ENCODE measurements at regions not wholly inside any gene's neighbourhood (a gene's known extent, or its start where the extent isn't known, plus 50 kb on each side); places are given as distances from the start of the nearest gene placed in this dataset.

DNA sequence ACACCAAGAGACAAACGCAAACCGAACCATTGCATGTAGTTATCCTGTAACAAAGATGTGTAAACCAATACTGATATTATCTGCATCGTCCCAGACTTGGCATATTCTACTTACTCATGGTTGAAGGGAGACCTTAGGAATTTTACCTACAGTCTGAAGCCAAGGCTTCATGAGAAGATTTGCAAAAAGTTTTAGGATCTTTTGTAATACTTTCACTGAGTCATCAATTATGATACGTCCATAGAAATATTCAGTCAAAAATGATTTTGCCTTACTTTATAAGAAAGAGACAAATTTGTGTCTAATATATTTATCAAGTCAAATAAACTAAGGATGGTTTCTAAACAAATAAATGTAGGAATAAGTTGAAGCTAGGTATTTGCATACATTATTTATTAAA lies 1176.1 kb upstream of the ADGRL2 start:
- H3K4me1 ChIP-seq (ENCODE audit: insufficient read depth, low read length) = no peaks in the 10 kb centered on the region
- no peak overlapping the region for H3K4me3 ChIP-seq (ENCODE audit: low read length)
- H3K4me3 Mint-ChIP-seq = no peak overlapping the region
- ChIA-PET CTCF (no interaction called here), POLR2A (no interaction called here)
- no peaks in the 10 kb centered on the region for H3K4me1 Mint-ChIP-seq (ENCODE audit: low read depth)
- H3K36me3 ChIP-seq (ENCODE audit: insufficient read depth, low read length) = no peaks in the 10 kb centered on the region
- no peaks in the 10 kb centered on the region for H3K27me3 ChIP-seq (ENCODE audit: control insufficient read depth in 1 of 2, insufficient read depth in 2 of 2, low read length in 2 of 2)
- H3K9me3 ChIP-seq (ENCODE audit: control insufficient read depth in 1 of 2, insufficient read depth in 1 of 2, low read length in 2 of 2) = no peaks in the 10 kb centered on the region
- H3K27ac ChIP-seq (ENCODE audit: low read depth in 1 of 2, low read length in 2 of 2) = no peak overlapping the region
- no peaks in the 10 kb centered on the region for H3K36me3 Mint-ChIP-seq (ENCODE audit: low read depth)
- no peak for ATAC-seq (ENCODE audit: poor library complexity)
- H3K27ac Mint-ChIP-seq = no peak overlapping the region
- H3K9me3 Mint-ChIP-seq = peaks cover 18% of the 10 kb centered on the region
- no peak for DNase-seq
- intact Hi-C loops (cut with DNase I, micrococcal nuclease) = no loop called here
- H3K27me3 Mint-ChIP-seq = no peaks in the 10 kb centered on the region
- TF ChIP-seq, protein P1, sequence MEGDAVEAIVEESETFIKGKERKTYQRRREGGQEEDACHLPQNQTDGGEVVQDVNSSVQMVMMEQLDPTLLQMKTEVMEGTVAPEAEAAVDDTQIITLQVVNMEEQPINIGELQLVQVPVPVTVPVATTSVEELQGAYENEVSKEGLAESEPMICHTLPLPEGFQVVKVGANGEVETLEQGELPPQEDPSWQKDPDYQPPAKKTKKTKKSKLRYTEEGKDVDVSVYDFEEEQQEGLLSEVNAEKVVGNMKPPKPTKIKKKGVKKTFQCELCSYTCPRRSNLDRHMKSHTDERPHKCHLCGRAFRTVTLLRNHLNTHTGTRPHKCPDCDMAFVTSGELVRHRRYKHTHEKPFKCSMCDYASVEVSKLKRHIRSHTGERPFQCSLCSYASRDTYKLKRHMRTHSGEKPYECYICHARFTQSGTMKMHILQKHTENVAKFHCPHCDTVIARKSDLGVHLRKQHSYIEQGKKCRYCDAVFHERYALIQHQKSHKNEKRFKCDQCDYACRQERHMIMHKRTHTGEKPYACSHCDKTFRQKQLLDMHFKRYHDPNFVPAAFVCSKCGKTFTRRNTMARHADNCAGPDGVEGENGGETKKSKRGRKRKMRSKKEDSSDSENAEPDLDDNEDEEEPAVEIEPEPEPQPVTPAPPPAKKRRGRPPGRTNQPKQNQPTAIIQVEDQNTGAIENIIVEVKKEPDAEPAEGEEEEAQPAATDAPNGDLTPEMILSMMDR (IDR thresholded peaks at IDR 0.05) = no peak

DNA sequence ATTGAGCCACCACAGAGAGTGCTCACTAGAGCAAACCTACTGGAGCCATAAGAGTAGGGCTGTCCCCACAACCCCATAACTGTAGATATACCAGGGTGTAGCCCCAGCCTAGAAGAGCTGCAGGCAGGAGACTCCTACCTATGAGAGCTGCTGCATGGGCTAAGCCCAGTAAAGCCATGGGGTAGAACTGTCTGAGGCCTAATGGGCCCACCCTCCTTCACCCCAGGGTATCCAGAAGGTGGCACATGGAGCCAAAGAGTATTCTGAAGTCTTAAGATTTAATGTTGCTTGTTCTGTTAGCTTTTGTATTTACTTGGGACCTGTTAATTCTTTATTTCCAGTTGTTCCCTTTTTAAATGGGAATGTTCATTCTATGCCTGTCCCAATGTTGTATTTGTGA lies 1193.7 kb upstream of the ADGRL2 start:
- no peak overlapping the region for H3K4me3 Mint-ChIP-seq
- no peak for ATAC-seq (ENCODE audit: poor library complexity)
- H3K27me3 ChIP-seq (ENCODE audit: control insufficient read depth in 1 of 2, insufficient read depth in 2 of 2, low read length in 2 of 2) = no peaks in the 10 kb centered on the region
- ChIA-PET CTCF (no interaction called here), POLR2A (no interaction called here)
- TF ChIP-seq, protein P1 (IDR thresholded peaks at IDR 0.05) = no peak
- H3K4me1 Mint-ChIP-seq (ENCODE audit: low read depth) = no peaks in the 10 kb centered on the region
- no peak overlapping the region for H3K27ac Mint-ChIP-seq
- no peaks in the 10 kb centered on the region for H3K36me3 ChIP-seq (ENCODE audit: insufficient read depth, low read length)
- no peak overlapping the region for H3K4me3 ChIP-seq (ENCODE audit: low read length)
- DNase-seq = no peak
- no peak overlapping the region for H3K27ac ChIP-seq (ENCODE audit: low read depth in 1 of 2, low read length in 2 of 2)
- H3K27me3 Mint-ChIP-seq = no peaks in the 10 kb centered on the region
- intact Hi-C loops (cut with DNase I, micrococcal nuclease) = no loop called here
- peaks cover 10% of the 10 kb centered on the region for H3K9me3 Mint-ChIP-seq
- H3K4me1 ChIP-seq (ENCODE audit: insufficient read depth, low read length) = no peaks in the 10 kb centered on the region
- H3K36me3 Mint-ChIP-seq (ENCODE audit: low read depth) = no peaks in the 10 kb centered on the region
- peaks cover 0 to 12% of the 10 kb centered on the region in 2 experiments for H3K9me3 ChIP-seq (ENCODE audit: control insufficient read depth in 1 of 2, insufficient read depth in 1 of 2, low read length in 2 of 2)

- Mint-ChIP-seq H3K9me3 (peaks cover 24% of the 10 kb centered on the region), H3K4me1 (ENCODE audit: low read depth) (no peaks in the 10 kb centered on the region), H3K36me3 (ENCODE audit: low read depth) (no peaks in the 10 kb centered on the region), H3K27ac (no peak overlapping the region), H3K4me3 (no peak overlapping the region), H3K27me3 (no peaks in the 10 kb centered on the region)
- intact Hi-C loops (cut with DNase I, micrococcal nuclease) = no loop called here
- H3K27me3 ChIP-seq (ENCODE audit: control insufficient read depth in 1 of 2, insufficient read depth in 2 of 2, low read length in 2 of 2) = no peaks in the 10 kb centered on the region
- TF ChIP-seq, protein P1 (IDR thresholded peaks at IDR 0.05) = no peak
- ChIA-PET POLR2A (no interaction called here), CTCF (no interaction called here)
- H3K9me3 ChIP-seq (ENCODE audit: control insufficient read depth in 1 of 2, insufficient read depth in 1 of 2, low read length in 2 of 2) = peaks cover 10 to 19% of the 10 kb centered on the region in 2 experiments
- DNase-seq (no peak), ATAC-seq (ENCODE audit: poor library complexity) (no peak)
- no peaks in the 10 kb centered on the region for H3K36me3 ChIP-seq (ENCODE audit: insufficient read depth, low read length)
- no peak overlapping the region for H3K4me3 ChIP-seq (ENCODE audit: low read length)
- H3K27ac ChIP-seq (ENCODE audit: low read depth in 1 of 2, low read length in 2 of 2) = no peak overlapping the region
- no peaks in the 10 kb centered on the region for H3K4me1 ChIP-seq (ENCODE audit: insufficient read depth, low read length)
Observed at GRCh38 chr1:80594013-80594412, 1206.7 kb upstream of the ADGRL2 start.
